Fibroblast of villous mesenchyme (primary cell): ENCODE measurements at regions not wholly inside any gene's neighbourhood (a gene's known extent, or its start where the extent isn't known, plus 50 kb on each side); places are given as distances from the start of the nearest gene placed in this dataset.
"Not testable (repeated sequence)": the region's sequence is repeated elsewhere in the genome, so short reads cannot be mapped to it uniquely, and the experiment has no call there.

Experiments used
- DNase-seq: peaks from one replicate; pipeline ENCODE4 v3.0.0-alpha.2; 2010; ENCODE audit warnings: low read depth
- H3K4me3 ChIP-seq: 2 replicates; pipeline ENCODE4 v1.5.1; 2011; ENCODE audit warnings: low read depth, mild to moderate bottlenecking, low read length
- TF ChIP-seq, protein P1 (sequence below): IDR thresholded peaks from 2 replicates; pipeline ENCODE4 v1.5.1; 2012; ENCODE audit warnings: low read depth, mild to moderate bottlenecking, low read length; ENCODE audit not compliant: insufficient read depth

GRCh38 chr4:170465429-170465828, 375.7 kb upstream of the AADAT start:
- TF ChIP-seq, protein P1, sequence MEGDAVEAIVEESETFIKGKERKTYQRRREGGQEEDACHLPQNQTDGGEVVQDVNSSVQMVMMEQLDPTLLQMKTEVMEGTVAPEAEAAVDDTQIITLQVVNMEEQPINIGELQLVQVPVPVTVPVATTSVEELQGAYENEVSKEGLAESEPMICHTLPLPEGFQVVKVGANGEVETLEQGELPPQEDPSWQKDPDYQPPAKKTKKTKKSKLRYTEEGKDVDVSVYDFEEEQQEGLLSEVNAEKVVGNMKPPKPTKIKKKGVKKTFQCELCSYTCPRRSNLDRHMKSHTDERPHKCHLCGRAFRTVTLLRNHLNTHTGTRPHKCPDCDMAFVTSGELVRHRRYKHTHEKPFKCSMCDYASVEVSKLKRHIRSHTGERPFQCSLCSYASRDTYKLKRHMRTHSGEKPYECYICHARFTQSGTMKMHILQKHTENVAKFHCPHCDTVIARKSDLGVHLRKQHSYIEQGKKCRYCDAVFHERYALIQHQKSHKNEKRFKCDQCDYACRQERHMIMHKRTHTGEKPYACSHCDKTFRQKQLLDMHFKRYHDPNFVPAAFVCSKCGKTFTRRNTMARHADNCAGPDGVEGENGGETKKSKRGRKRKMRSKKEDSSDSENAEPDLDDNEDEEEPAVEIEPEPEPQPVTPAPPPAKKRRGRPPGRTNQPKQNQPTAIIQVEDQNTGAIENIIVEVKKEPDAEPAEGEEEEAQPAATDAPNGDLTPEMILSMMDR = no peak
- no peak for DNase-seq
- no peak overlapping the region for H3K4me3 ChIP-seq

DNA sequence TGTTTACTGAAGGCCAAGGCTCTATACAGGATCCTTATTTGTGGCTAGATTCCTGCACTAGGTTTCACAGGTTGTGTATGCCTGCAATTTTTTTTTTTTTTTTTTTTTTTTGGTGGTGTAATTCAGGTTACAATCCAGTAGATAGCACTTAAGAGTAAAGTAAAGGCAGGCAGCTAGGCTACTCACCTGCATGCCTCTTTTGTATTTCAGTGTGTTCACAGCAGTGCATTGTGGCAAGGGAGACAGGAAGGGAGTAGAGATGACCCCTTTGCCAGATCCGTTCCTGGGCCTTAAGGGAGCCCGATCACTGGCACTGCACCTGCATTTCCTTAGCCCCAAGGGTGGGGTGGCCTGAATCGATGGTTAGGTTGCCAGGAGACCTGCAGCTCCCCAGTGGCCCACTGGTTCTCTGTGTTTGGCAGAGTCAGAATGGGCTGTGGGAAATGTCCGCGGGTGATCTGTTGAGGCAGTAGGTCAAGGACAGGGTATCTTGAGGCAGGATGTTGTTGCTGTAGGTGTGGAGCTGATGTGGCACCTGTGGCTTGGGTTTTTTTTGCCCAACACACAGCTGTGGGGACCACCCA, 374.9 kb upstream of the AADAT start:
- TF ChIP-seq, protein P1 = no peak
- no peak overlapping the region for H3K4me3 ChIP-seq
- no peak for DNase-seq

DNA sequence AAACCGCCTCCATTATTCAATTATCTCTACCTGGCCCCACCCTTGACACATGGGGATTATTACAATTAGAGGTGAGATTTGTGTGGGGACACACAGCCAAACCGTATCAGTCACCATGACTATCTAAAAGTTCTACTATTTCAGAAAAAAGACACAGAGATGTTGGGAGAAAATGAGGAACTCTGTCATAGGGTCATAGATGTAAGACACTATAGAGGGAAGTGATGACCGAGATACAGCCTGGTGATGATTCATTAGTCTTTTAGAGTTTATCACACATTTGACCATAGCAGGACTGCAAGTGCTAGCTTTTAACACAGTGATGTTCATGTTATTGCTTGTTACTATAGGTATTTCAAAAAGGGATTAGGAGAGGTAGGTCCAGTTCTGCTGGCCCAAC, 357.0 kb upstream of the AADAT start:
- no peak overlapping the region for H3K4me3 ChIP-seq
- no peak for DNase-seq
- TF ChIP-seq, protein P1 = no peak

DNA sequence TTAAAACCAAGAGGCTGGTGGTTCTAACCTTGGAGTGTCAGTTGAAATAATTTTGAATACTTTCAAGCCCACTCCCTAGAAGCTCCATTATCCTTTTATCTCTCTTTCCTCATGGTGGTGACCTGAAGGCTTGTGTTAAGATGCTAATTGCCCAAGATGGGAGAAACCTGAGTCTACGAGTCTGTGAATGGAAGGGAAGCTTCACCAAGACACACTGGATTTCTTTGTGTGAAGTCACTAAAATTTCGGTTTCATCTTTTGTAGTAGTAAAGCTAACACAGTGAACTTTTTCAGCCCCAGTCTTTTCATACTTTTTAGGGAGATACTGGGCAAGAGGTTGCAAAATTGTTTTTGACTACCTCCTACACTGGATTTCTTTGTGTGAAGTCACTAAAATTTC, 351.4 kb upstream of the AADAT start:
- not testable (repeated sequence) for DNase-seq, H3K4me3 ChIP-seq

- H3K4me3 ChIP-seq = no peak overlapping the region
- DNase-seq = no peak
- TF ChIP-seq, protein P1 = no peak
Observed at GRCh38 chr4:170428929-170429328, 339.2 kb upstream of the AADAT start.

- no peak overlapping the region for H3K4me3 ChIP-seq
- no peak for DNase-seq
- TF ChIP-seq, protein P1 = no peak
Observed at GRCh38 chr4:170425521-170426143, 335.9 kb upstream of the AADAT start.

DNA sequence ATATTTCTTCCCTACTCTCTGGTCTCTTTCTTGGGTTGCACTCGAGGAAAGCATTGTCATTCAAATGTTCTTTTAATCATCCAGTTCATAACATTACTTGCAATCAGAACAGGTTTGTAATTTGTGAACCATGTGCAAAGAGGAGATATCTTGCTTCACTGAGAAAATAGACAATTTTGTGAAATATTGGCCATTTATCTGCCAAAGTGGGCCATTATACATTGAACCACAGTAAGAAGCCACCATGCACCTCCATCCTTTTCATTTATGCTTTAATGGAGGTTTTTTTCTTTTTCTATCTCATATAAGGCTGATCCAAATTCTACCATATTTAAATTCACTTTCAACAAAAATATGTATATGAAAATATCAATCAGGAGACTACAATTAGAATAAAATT, 335.3 kb upstream of the AADAT start:
- TF ChIP-seq, protein P1 = no peak
- no peak for DNase-seq
- no peak overlapping the region for H3K4me3 ChIP-seq
